ENCODE measurements at regions not wholly inside any gene's neighbourhood (a gene's known extent, or its start where the extent isn't known, plus 50 kb on each side); places are given as distances from the start of the nearest gene placed in this dataset.

DNA sequence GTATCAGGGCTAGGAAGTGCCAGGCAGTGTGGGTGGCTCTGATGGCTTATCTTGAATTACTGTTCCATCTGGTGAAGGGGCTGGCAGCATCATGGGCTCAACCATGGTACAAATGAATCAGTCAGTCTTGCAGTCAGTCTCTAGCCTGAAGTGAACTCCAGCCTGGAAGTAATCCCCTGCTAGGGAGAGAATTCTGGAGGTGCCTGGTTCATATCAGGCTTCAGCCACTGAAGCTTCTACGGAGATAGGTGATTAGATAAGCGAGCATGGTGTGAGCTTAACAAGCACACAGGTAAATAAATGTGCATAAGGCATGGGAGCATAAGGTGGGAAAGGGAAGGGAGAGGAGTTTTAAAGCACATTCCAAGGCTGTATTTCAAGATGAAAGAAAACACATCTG lies 541.7 kb downstream of the MBD2 start:
- TF ChIP-seq, protein P1, sequence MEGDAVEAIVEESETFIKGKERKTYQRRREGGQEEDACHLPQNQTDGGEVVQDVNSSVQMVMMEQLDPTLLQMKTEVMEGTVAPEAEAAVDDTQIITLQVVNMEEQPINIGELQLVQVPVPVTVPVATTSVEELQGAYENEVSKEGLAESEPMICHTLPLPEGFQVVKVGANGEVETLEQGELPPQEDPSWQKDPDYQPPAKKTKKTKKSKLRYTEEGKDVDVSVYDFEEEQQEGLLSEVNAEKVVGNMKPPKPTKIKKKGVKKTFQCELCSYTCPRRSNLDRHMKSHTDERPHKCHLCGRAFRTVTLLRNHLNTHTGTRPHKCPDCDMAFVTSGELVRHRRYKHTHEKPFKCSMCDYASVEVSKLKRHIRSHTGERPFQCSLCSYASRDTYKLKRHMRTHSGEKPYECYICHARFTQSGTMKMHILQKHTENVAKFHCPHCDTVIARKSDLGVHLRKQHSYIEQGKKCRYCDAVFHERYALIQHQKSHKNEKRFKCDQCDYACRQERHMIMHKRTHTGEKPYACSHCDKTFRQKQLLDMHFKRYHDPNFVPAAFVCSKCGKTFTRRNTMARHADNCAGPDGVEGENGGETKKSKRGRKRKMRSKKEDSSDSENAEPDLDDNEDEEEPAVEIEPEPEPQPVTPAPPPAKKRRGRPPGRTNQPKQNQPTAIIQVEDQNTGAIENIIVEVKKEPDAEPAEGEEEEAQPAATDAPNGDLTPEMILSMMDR (IDR thresholded peaks at IDR 0.05), result no peak
- TF ChIP-seq POLR2A (IDR thresholded peaks at IDR 0.05) (no peak), EP300 (IDR thresholded peaks at IDR 0.05) (no peak)

All from ovary (tissue), 3 donors.